HG02870 (cell line): ENCODE measurements at regions not wholly inside any gene's neighbourhood (a gene's known extent, or its start where the extent isn't known, plus 50 kb on each side); places are given as distances from the start of the nearest gene placed in this dataset.
A peak's percentile ranks its signal among the peaks of the same experiment; 100 is the strongest.

Experiments
- ATAC-seq: cut with Tn5 transposase; IDR thresholded peaks from one replicate; pipeline ENCODE4 v1.9.1; 2021; ENCODE audit warnings: mild to moderate bottlenecking, moderate library complexity; ENCODE audit not compliant: unreplicated experiment

GRCh38 chr3:18888370-18888769, 259.9 kb upstream of the KCNH8 start:
- no peak for ATAC-seq

GRCh38 chr3:18886331-18886730, 262.0 kb upstream of the KCNH8 start:
- ATAC-seq = no peak

GRCh38 chr3:18885612-18886011, 262.7 kb upstream of the KCNH8 start:
- no peak for ATAC-seq

GRCh38 chr3:18883571-18883970, 264.7 kb upstream of the KCNH8 start:
- ATAC-seq = no peak

- ATAC-seq = no peak
Observed at GRCh38 chr3:18880691-18881090, 267.6 kb upstream of the KCNH8 start.

- no peak for ATAC-seq
Observed at GRCh38 chr3:18872466-18872865, 275.8 kb upstream of the KCNH8 start.

- ATAC-seq = no peak
Observed at GRCh38 chr3:18870642-18871041, 277.7 kb upstream of the KCNH8 start.

GRCh38 chr3:18870074-18870640, 278.2 kb upstream of the KCNH8 start:
- ATAC-seq = no peak

GRCh38 chr3:18868911-18869689, 279.2 kb upstream of the KCNH8 start:
- ATAC-seq = no peak

- no peak for ATAC-seq
Observed at GRCh38 chr3:18866899-18867298, 281.4 kb upstream of the KCNH8 start.

- no peak for ATAC-seq
Observed at GRCh38 chr3:18864933-18865731, 283.2 kb upstream of the KCNH8 start.

GRCh38 chr3:18862077-18862476, 286.2 kb upstream of the KCNH8 start:
- no peak for ATAC-seq

- ATAC-seq = no peak
Observed at GRCh38 chr3:18861137-18861536, 287.2 kb upstream of the KCNH8 start.

GRCh38 chr3:18853269-18853668, 295.0 kb upstream of the KCNH8 start:
- ATAC-seq = no peak

- ATAC-seq = peak; percentile 77
Observed at GRCh38 chr3:18847583-18848197, 300.6 kb upstream of the KCNH8 start.

- no peak for ATAC-seq
Observed at GRCh38 chr3:18843983-18844382, 304.3 kb upstream of the KCNH8 start.

GRCh38 chr3:18843188-18843587, 305.1 kb upstream of the KCNH8 start:
- no peak for ATAC-seq

- ATAC-seq = no peak
Observed at GRCh38 chr3:18841422-18842343, 306.6 kb upstream of the KCNH8 start.

- ATAC-seq = no peak
Observed at GRCh38 chr3:18840535-18841137, 307.7 kb upstream of the KCNH8 start.

- no peak for ATAC-seq
Observed at GRCh38 chr3:18838758-18839157, 309.6 kb upstream of the KCNH8 start.
